OCI-LY3 (cell line): ENCODE measurements at regions not wholly inside any gene's neighbourhood (a gene's known extent, or its start where the extent isn't known, plus 50 kb on each side); places are given as distances from the start of the nearest gene placed in this dataset.

Experiments
- H2AFZ ChIP-seq: fragments of 200-600, 300-600 bp; shearing (Covaris generic); 2 replicates; pipeline ENCODE4 v1.6.0; 2014; ENCODE audit warnings: antibody characterized with exemption, low read depth, low read length
- H3K27ac ChIP-seq: fragments of 200-600, 300-600 bp; sonication (generic); 2 replicates; pipeline ENCODE4 v1.5.1; 2014; ENCODE audit warnings: mild to moderate bottlenecking, low read length, moderate library complexity, mixed read lengths
- H3K27me3 ChIP-seq: fragments of 200-600, 300-600 bp; sonication (generic); 2 replicates; pipeline ENCODE4 v1.6.1; 2014; ENCODE audit warnings: low read depth, low read length, mixed read lengths
- H3K36me3 ChIP-seq: fragments of 200-600, 300-600 bp; sonication (generic); replicated peaks from 2 replicates; pipeline ENCODE3; 2014; ENCODE audit warnings: low read depth, low read length, mixed read lengths
- H3K4me1 ChIP-seq: fragments of 300-600, 200-600 bp; sonication (generic); 2 replicates; pipeline ENCODE4 v1.6.1; 2014; ENCODE audit warnings: low read length, mixed read lengths
- H3K4me2 ChIP-seq: fragments of 200-600, 300-600 bp; sonication (generic); 2 replicates; pipeline ENCODE4 v1.6.1; 2014; ENCODE audit warnings: low read length, mixed read lengths
- H3K4me3 ChIP-seq: fragments of 300-600, 200-600 bp; sonication (generic); 2 replicates; pipeline ENCODE4 v1.5.1; 2014; ENCODE audit warnings: antibody characterized with exemption, mild to moderate bottlenecking, low read length, moderate library complexity
- H3K79me2 ChIP-seq: fragments of 300-600, 200-600 bp; shearing (Covaris generic); 2 replicates; pipeline ENCODE4 v1.6.1; 2014; ENCODE audit warnings: mild to moderate bottlenecking, low read length, mixed read lengths
- H3K9ac ChIP-seq: fragments of 300-600, 200-600 bp; shearing (Covaris generic); 2 replicates; pipeline ENCODE4 v1.6.0; 2014; ENCODE audit warnings: mild to moderate bottlenecking, low read length, moderate library complexity
- H3K9me3 ChIP-seq: fragments of 200-600, 300-600 bp; shearing (Covaris generic); 2 replicates; pipeline ENCODE4 v1.6.1; 2014; ENCODE audit warnings: low read length, mixed read lengths; ENCODE audit not compliant: insufficient read depth
- H4K20me1 ChIP-seq: fragments of 200-600, 300-600 bp; sonication (generic); 2 replicates; pipeline ENCODE4 v1.6.1; 2016; ENCODE audit warnings: low read length, mixed read lengths; ENCODE audit not compliant: insufficient read depth
- CTCF ChIP-seq: fragments of 200-600, 300-600 bp; sonication (generic); IDR thresholded peaks from 2 replicates; pipeline ENCODE4 v1.5.1; 2014; ENCODE audit warnings: antibody characterized with exemption, low read length, low read depth
- EZH2phosphoT487 ChIP-seq: fragments of 200-600 bp; shearing (Covaris generic); IDR thresholded peaks from 2 replicates; pipeline ENCODE4 v1.6.1; 2018; ENCODE audit warnings: antibody characterized with exemption, mixed run types, low read depth

GRCh38 chr7:45343746-45344145 is 186.2 kb downstream of the RAMP3 start:
- Histone ChIP-seq H3K27ac (no peak overlapping the region), H3K4me1 (peaks cover 4% of the 10 kb centered on the region; the same call in 1 of the 2 replicates), H3K4me3 (no peak overlapping the region), H3K9me3 (no peaks in the 10 kb centered on the region), H3K4me2 (no peak overlapping the region), H3K79me2 (no peaks in the 10 kb centered on the region), H4K20me1 (no peaks in the 10 kb centered on the region), H2AFZ (no peak overlapping the region), H3K9ac (no peak overlapping the region), H3K36me3 (no peaks in the 10 kb centered on the region), H3K27me3 (no peaks in the 10 kb centered on the region)
- TF ChIP-seq EZH2phosphoT487 = no peak
- TF ChIP-seq CTCF = no peak

GRCh38 chr7:45347804-45348203 is 190.2 kb downstream of the RAMP3 start:
- no peak overlapping the region for H2AFZ ChIP-seq
- H3K4me1 ChIP-seq = no peaks in the 10 kb centered on the region
- H3K27me3 ChIP-seq = no peaks in the 10 kb centered on the region
- H3K9me3 ChIP-seq = no peaks in the 10 kb centered on the region
- H3K9ac ChIP-seq = no peak overlapping the region
- no peaks in the 10 kb centered on the region for H3K36me3 ChIP-seq
- no peak overlapping the region for H3K27ac ChIP-seq
- TF ChIP-seq CTCF (no peak), EZH2phosphoT487 (no peak)
- no peak overlapping the region for H3K4me3 ChIP-seq
- no peaks in the 10 kb centered on the region for H4K20me1 ChIP-seq
- H3K79me2 ChIP-seq = no peaks in the 10 kb centered on the region
- no peak overlapping the region for H3K4me2 ChIP-seq

GRCh38 chr7:45349090-45349489 is 191.5 kb downstream of the RAMP3 start:
- H3K79me2 ChIP-seq = no peaks in the 10 kb centered on the region
- H3K4me2 ChIP-seq = no peak overlapping the region
- no peaks in the 10 kb centered on the region for H3K27me3 ChIP-seq
- H3K4me3 ChIP-seq = no peak overlapping the region
- no peak overlapping the region for H2AFZ ChIP-seq
- TF ChIP-seq EZH2phosphoT487 = no peak
- TF ChIP-seq CTCF = no peak
- no peak overlapping the region for H3K9ac ChIP-seq
- no peaks in the 10 kb centered on the region for H3K4me1 ChIP-seq
- no peaks in the 10 kb centered on the region for H3K36me3 ChIP-seq
- H3K27ac ChIP-seq = no peak overlapping the region
- H4K20me1 ChIP-seq = no peaks in the 10 kb centered on the region
- no peaks in the 10 kb centered on the region for H3K9me3 ChIP-seq

- no peaks in the 10 kb centered on the region for H3K79me2 ChIP-seq
- H3K9me3 ChIP-seq = no peaks in the 10 kb centered on the region
- H4K20me1 ChIP-seq = no peaks in the 10 kb centered on the region
- no peak overlapping the region for H2AFZ ChIP-seq
- no peaks in the 10 kb centered on the region for H3K36me3 ChIP-seq
- H3K27me3 ChIP-seq = no peaks in the 10 kb centered on the region
- no peaks in the 10 kb centered on the region for H3K4me1 ChIP-seq
- H3K4me2 ChIP-seq = no peak overlapping the region
- no peak overlapping the region for H3K27ac ChIP-seq
- no peak overlapping the region for H3K9ac ChIP-seq
- no peak overlapping the region for H3K4me3 ChIP-seq
- TF ChIP-seq EZH2phosphoT487 (no peak), CTCF (no peak)
These were observed 193.3 kb downstream of the RAMP3 start for GRCh38 chr7:45350896-45351295.
